Right lobe of liver (tissue), 6 donors: ENCODE measurements at regions not wholly inside any gene's neighbourhood (a gene's known extent, or its start where the extent isn't known, plus 50 kb on each side); places are given as distances from the start of the nearest gene placed in this dataset.

Source experiments
- ATAC-seq, 4 donors: fragments of 200-7000 bp; cut with Tn5 transposase; one replicate each; pipeline ENCODE4 v1.9.1; 2020; ENCODE audit warnings: mild to moderate bottlenecking in 4 of 4, moderate library complexity in 4 of 4
- DNase-seq, 3 donors: peaks; one replicate each; pipeline ENCODE4 v3.0.0-alpha.2; 2020
- H3K27ac ChIP-seq, 3 donors: fragments of 200-600 bp; one replicate each; pipeline ENCODE4 v1.8.0; 2022
- H3K27me3 ChIP-seq, 2 donors: fragments of 200-600 bp; one replicate each; pipeline ENCODE4 v1.8.0; 2022
- H3K36me3 ChIP-seq, 4 donors: fragments of 200-600 bp; sonication (generic) in 1 of 4; one replicate each; pipeline versions ENCODE4 v1.5.1 to v1.8.0; 2017 to 2022; ENCODE audit warnings: control low read depth in 1 of 4
- H3K4me1 ChIP-seq, 4 donors: fragments of 200-600 bp; sonication (generic) in 1 of 4; one replicate each; pipeline versions ENCODE4 v1.5.1 to v1.8.0; 2017 to 2022; ENCODE audit warnings: control low read depth in 1 of 4
- H3K4me3 ChIP-seq, 3 donors: fragments of 200-600 bp; one replicate each; pipeline ENCODE4 v1.8.0; 2022
- H3K9me3 ChIP-seq, 4 donors: fragments of 200-600 bp; sonication (generic) in 1 of 4; one replicate each; pipeline versions ENCODE4 v1.5.1 to v1.8.0; 2017 to 2022; ENCODE audit warnings: control low read depth in 1 of 4
- POLR2A ChIP-seq: fragments of 450-650 bp; IDR thresholded peaks from one replicate; pipeline ENCODE4 v1.6.1; 2017; ENCODE audit warnings: antibody characterized with exemption, mild to moderate bottlenecking
- WGBS: methylation state at CpG from one replicate; pipeline ENCODE4 v1.1.6; 2018; ENCODE audit warnings: low coverage, low lambda C conversion rate; ENCODE audit not compliant: insufficient coverage; ENCODE audit errors: missing lambda C conversion rate; 5-methylcytosine and 5-hydroxymethylcytosine counted together
- intact Hi-C, 2 donors: fragments of 100-400 bp; cut with DNase I; formaldehyde crosslinking; loops; one replicate each; pipeline versions ENCODE4 v1.11.2 to v1.14.1; 2022
- TF ChIP-seq, protein P1 (sequence below), 4 donors: fragments of 200-600 bp in 3 of 4; fragments of 450-650 bp in 1 of 4; IDR thresholded peaks; one replicate each; pipeline versions ENCODE4 v1.5.1 to v1.8.0; 2016 to 2022; ENCODE audit warnings: antibody characterized with exemption in 4 of 4, mild to moderate bottlenecking in 2 of 4
- donor health status: DM: no; HTN: yes; CAD: no.
- donor health status: DM: no; HTN: no; CAD: no.
- donor health status: DM: no; HTN: no; CAD: no.
- donor health status: DM: no; HTN: yes; CAD: no.
- donor health status: DM: no; HTN: yes; CAD: no.

DNA sequence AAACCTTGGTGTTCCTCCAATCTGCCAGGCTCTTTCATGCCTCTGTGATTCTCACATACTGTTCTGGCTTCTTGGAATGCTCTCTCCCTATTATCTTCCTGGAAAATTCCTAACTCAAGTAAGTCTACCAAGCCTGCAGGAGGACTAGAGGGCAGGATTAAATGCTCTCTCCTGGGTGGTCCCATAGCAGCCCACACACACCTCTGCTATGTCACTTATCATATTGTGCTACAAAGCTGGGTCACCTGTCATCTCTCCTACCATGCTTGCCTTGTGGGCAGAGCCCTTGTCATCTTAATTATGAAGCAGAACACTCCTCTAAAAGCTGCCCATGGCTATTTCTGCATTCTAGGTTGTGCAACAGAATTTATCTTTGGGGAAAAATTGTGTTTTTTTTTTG is 344.5 kb upstream of the NOCT start:
- TF ChIP-seq POLR2A: no peak
- TF ChIP-seq, protein P1, sequence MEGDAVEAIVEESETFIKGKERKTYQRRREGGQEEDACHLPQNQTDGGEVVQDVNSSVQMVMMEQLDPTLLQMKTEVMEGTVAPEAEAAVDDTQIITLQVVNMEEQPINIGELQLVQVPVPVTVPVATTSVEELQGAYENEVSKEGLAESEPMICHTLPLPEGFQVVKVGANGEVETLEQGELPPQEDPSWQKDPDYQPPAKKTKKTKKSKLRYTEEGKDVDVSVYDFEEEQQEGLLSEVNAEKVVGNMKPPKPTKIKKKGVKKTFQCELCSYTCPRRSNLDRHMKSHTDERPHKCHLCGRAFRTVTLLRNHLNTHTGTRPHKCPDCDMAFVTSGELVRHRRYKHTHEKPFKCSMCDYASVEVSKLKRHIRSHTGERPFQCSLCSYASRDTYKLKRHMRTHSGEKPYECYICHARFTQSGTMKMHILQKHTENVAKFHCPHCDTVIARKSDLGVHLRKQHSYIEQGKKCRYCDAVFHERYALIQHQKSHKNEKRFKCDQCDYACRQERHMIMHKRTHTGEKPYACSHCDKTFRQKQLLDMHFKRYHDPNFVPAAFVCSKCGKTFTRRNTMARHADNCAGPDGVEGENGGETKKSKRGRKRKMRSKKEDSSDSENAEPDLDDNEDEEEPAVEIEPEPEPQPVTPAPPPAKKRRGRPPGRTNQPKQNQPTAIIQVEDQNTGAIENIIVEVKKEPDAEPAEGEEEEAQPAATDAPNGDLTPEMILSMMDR (IDR thresholded peaks at IDR 0.05): no peak
- ATAC-seq: no peak

DNA sequence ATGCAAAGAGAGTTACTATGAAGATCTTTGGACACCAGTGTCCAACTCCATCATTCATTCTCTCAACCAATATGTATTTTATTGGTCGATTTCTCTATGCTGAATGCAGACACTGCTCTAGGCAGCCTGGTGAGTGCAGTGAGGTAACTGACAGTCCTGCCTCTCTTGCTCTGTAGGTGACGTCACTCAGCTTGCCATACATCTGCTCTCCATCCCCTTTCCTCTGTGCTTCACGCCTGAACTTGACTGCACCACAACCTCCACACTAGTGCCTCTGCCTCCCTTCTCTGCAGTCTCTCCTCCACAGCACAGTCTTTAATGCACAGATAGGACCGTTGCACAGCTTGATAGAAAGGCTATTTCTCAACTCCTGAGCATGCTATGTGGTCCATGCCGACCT is 344.9 kb upstream of the NOCT start:
- Histone ChIP-seq H3K36me3 (no peaks in the 10 kb centered on the region), H3K4me1 (no peaks in the 10 kb centered on the region), H3K27me3 (no peaks in the 10 kb centered on the region), H3K9me3 (no peaks in the 10 kb centered on the region), H3K4me3 (no peak overlapping the region), H3K27ac (no peak overlapping the region)
- TF ChIP-seq, protein P1 (IDR thresholded peaks at IDR 0.05): no peak
- TF ChIP-seq POLR2A: no peak
- no peak for DNase-seq
- ATAC-seq: no peak
- intact Hi-C loops: no loop called here
- 56% methylated on average over 5 of the region's 5 CpGs for WGBS

More for the DNA sequence above, 344.5 kb upstream of the NOCT start:
- no peak overlapping the region for H3K27ac ChIP-seq
- DNase-seq: no peak
- no peaks in the 10 kb centered on the region for H3K27me3 ChIP-seq
- no peaks in the 10 kb centered on the region for H3K36me3 ChIP-seq
- H3K4me1 ChIP-seq: no peaks in the 10 kb centered on the region
- no peak overlapping the region for H3K4me3 ChIP-seq
- no peaks in the 10 kb centered on the region for H3K9me3 ChIP-seq
- intact Hi-C loops: no loop called here

DNA sequence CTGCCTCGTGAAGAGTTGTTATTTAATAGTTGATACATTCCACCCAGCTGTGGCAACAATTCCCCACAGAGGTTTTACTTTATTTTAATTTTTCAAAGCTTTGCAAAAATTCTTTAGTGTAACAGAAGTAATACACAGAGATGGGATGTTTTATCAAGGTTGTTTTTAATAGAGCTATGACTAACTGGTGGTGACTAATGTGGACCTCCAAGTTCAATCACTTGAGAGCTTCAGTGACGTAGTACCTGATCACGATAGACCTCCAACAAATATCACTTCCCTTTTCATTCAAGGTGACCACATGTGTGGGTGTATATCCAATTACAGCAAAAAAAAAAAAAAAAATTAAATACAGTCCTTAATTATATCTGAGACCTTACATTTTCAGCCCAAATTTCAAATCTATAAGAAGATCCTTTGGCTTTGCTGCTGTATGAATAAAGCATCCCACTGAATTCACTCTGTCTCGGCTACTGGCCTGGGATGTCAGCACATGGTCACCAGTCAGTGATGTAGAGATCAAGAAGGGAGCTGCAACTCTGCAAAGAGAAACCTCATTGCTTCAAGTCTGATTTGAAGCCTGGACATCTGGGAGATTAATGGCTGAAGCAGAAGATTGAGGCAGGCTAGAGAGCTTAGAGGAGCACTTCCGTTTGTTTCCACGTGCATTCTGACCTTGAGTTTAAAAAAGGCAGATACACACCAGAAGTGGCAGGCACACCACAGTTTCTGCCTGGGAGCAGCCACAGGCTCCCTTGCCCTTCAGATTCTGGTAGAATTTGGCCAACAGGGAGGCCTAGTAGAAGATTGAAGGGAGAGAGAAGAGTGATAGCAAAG is 345.9 kb upstream of the NOCT start:
- TF ChIP-seq POLR2A: no peak
- TF ChIP-seq, protein P1 (IDR thresholded peaks at IDR 0.05): no peak
- no peak for DNase-seq
- whole genome bisulfite sequencing: 73% methylated on average over 6 of the region's 6 CpGs
- Histone ChIP-seq H3K4me3 (no peak overlapping the region), H3K36me3 (no peaks in the 10 kb centered on the region), H3K27ac (no peak overlapping the region), H3K4me1 (no peaks in the 10 kb centered on the region), H3K27me3 (no peaks in the 10 kb centered on the region), H3K9me3 (no peaks in the 10 kb centered on the region)
- ATAC-seq: no peak
- intact Hi-C loops: no loop called here

DNA sequence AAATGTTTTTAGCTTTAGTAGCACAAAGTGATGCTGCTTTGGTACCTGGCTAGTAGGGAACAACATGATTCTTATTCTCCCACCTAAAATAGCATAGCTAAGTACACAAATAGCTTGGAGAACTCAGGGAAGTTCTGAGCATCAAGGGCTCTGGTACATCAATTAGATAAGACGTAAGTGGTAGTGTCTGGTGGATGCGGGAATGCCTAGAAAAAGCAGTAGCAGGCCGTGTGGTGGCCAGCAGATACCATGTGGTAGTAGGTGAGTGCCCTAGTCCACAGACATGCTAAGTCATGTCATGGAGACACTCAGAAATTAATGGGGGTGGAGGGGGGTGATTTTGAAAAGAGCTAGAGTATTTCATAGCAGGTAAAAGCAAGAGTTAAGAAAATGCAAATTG is 347.3 kb upstream of the NOCT start:
- intact Hi-C loops: no loop called here
- H3K9me3 ChIP-seq: no peaks in the 10 kb centered on the region
- no peak overlapping the region for H3K4me3 ChIP-seq
- no peaks in the 10 kb centered on the region for H3K36me3 ChIP-seq
- DNase-seq (no peak), ATAC-seq (no peak)
- no peaks in the 10 kb centered on the region for H3K4me1 ChIP-seq
- H3K27ac ChIP-seq: no peak overlapping the region
- 84% methylated on average over 3 of the region's 3 CpGs for WGBS
- TF ChIP-seq POLR2A: no peak
- TF ChIP-seq, protein P1 (IDR thresholded peaks at IDR 0.05): no peak
- H3K27me3 ChIP-seq: no peaks in the 10 kb centered on the region

DNA sequence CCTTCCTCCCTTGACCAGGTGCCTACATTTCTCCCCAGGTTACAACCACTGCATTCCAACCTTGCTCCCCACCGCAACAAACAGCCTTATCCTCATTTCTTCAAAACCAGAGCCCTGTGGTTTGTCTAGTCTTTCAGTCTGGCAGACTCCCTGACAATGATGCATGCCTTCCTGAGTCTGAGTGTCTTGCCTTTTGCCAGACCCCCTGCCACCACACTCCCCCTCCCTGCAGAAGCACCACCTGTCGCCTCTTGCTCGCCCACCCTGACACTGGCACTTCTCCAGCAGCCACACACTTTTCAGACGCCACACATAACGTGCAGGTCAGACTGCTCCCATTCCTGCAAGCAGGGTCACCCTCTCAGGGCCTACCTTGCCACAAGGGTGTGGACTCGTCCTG is 349.2 kb upstream of the NOCT start:
- intact Hi-C loops: no loop called here
- TF ChIP-seq POLR2A: no peak
- TF ChIP-seq, protein P1 (IDR thresholded peaks at IDR 0.05): no peak
- no peak for DNase-seq
- Histone ChIP-seq H3K36me3 (no peaks in the 10 kb centered on the region), H3K27me3 (no peaks in the 10 kb centered on the region), H3K4me3 (no peak overlapping the region), H3K9me3 (no peaks in the 10 kb centered on the region), H3K27ac (no peak overlapping the region), H3K4me1 (no peaks in the 10 kb centered on the region)
- ATAC-seq: no peak
- 66% methylated on average over 6 of the region's 6 CpGs for WGBS
